Testis (tissue), 2 donors: ENCODE measurements at regions not wholly inside any gene's neighbourhood (a gene's known extent, or its start where the extent isn't known, plus 50 kb on each side); places are given as distances from the start of the nearest gene placed in this dataset.

Experiments
- POLR2A ChIP-seq: fragments of 450-650 bp; IDR thresholded peaks from one replicate; pipeline ENCODE4 v1.6.1; 2017; ENCODE audit warnings: antibody characterized with exemption, mild to moderate bottlenecking, moderate library complexity
- TF ChIP-seq, protein P1 (sequence below), 3 experiments: fragments of 450-650 bp in 2 of 3; fragments of 200-600 bp in 1 of 3; sonication (generic) in 1 of 3; IDR thresholded peaks; one replicate each; pipeline ENCODE4 v1.5.1; 2016 to 2019; ENCODE audit warnings: antibody characterized with exemption in 3 of 3, mild to moderate bottlenecking in 2 of 3, moderate library complexity in 1 of 3

DNA sequence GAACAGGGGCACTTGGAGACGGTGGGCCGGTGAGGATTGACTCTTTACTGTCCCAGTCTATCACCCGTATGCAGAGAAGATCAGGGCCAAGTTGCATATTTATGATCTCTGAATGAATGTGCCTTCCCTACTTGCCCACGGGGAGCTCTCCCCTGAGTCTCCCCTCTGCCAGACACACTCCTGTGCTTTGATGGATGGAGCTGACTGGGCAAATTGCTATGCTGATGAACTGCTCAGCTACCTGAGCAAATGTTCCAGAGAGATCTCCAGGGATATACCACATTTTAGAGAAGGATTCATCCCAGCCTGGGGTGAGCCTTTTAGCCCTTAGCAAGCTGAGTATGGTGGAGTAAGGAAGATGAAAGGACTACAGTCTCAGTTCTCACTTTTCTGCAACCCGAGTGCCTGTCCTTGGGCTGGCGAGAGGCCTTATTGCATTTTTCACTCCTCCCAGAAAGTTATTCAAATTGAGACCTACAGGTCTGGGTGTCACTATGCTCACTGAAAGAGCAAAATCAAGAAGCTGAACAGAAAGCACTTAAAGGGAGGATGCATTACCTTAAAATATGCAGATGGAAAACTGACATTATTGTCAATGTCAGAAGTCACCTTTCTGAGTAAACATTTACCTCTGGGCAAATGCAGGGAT, 526.7 kb upstream of the WWC1 start:
- TF ChIP-seq, protein P1, sequence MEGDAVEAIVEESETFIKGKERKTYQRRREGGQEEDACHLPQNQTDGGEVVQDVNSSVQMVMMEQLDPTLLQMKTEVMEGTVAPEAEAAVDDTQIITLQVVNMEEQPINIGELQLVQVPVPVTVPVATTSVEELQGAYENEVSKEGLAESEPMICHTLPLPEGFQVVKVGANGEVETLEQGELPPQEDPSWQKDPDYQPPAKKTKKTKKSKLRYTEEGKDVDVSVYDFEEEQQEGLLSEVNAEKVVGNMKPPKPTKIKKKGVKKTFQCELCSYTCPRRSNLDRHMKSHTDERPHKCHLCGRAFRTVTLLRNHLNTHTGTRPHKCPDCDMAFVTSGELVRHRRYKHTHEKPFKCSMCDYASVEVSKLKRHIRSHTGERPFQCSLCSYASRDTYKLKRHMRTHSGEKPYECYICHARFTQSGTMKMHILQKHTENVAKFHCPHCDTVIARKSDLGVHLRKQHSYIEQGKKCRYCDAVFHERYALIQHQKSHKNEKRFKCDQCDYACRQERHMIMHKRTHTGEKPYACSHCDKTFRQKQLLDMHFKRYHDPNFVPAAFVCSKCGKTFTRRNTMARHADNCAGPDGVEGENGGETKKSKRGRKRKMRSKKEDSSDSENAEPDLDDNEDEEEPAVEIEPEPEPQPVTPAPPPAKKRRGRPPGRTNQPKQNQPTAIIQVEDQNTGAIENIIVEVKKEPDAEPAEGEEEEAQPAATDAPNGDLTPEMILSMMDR (IDR thresholded peaks at IDR 0.05) = no peak
- TF ChIP-seq POLR2A = no peak
